ENCODE measurements at regions not wholly inside any gene's neighbourhood (a gene's known extent, or its start where the extent isn't known, plus 50 kb on each side); places are given as distances from the start of the nearest gene placed in this dataset.

DNA sequence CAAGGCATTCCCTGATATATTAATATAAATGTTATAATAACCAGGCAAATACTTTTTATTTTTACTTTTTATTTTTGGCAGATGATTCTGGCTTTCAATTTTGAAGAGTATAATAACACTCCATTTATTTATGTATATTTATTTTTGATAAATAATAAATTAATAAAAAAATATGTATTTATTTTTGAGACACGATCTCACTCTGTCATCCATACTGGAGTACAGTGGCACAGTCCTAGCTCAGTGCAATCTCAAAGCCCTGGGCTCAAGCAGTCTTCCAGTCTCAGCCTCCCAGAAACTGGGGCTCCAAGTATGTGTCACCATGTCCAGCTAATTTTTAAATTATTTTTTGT is 93.4 kb upstream of the ITGA6 start:
- no peaks in the 10 kb centered on the region for H3K27me3 ChIP-seq (ENCODE audit: control insufficient read depth, insufficient read depth, low read length)
- no peak for DNase-seq (ENCODE audit: low read depth in 2 of 2)
- H4K20me1 ChIP-seq (ENCODE audit: control insufficient read depth, extremely low read depth, insufficient read depth, low read length): no peaks in the 10 kb centered on the region
- H2AFZ ChIP-seq (ENCODE audit: low read length): no peak overlapping the region
- H3K4me2 ChIP-seq (ENCODE audit: extremely low read depth, insufficient read depth, low read length): no peak overlapping the region
- no peak overlapping the region for H3K4me3 ChIP-seq (replicated peaks in 1 of 4; ENCODE audit: control extremely low read depth in 1 of 4, insufficient read depth in 1 of 4, low read depth in 3 of 4, low read length in 4 of 4)
- H3K9ac ChIP-seq (ENCODE audit: insufficient read depth, low read length): no peak overlapping the region
- no peak overlapping the region for H3K27ac ChIP-seq (ENCODE audit: insufficient read depth, low read length)
- no peaks in the 10 kb centered on the region for H3K9me3 ChIP-seq (ENCODE audit: control insufficient read depth, insufficient read depth, low read depth, low read length)
- no peaks in the 10 kb centered on the region for H3K79me2 ChIP-seq (ENCODE audit: control insufficient read depth, insufficient read depth, low read length)
- H3K36me3 ChIP-seq (ENCODE audit: control insufficient read depth, insufficient read depth, low read length): no peaks in the 10 kb centered on the region
- H3K4me1 ChIP-seq (ENCODE audit: control insufficient read depth, extremely low read depth, insufficient read depth, low read length): no peaks in the 10 kb centered on the region
- no peak for TF ChIP-seq EZH2 (IDR thresholded peaks at IDR 0.05; ENCODE audit: low read length, missing control alignments)
- TF ChIP-seq, protein P1, sequence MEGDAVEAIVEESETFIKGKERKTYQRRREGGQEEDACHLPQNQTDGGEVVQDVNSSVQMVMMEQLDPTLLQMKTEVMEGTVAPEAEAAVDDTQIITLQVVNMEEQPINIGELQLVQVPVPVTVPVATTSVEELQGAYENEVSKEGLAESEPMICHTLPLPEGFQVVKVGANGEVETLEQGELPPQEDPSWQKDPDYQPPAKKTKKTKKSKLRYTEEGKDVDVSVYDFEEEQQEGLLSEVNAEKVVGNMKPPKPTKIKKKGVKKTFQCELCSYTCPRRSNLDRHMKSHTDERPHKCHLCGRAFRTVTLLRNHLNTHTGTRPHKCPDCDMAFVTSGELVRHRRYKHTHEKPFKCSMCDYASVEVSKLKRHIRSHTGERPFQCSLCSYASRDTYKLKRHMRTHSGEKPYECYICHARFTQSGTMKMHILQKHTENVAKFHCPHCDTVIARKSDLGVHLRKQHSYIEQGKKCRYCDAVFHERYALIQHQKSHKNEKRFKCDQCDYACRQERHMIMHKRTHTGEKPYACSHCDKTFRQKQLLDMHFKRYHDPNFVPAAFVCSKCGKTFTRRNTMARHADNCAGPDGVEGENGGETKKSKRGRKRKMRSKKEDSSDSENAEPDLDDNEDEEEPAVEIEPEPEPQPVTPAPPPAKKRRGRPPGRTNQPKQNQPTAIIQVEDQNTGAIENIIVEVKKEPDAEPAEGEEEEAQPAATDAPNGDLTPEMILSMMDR (conservative IDR thresholded peaks at IDR 0.05 in 1 of 2, IDR thresholded peaks at IDR 0.05 in 1 of 2; ENCODE audit: low read depth in 1 of 2, low read length in 2 of 2): no peak

DNA sequence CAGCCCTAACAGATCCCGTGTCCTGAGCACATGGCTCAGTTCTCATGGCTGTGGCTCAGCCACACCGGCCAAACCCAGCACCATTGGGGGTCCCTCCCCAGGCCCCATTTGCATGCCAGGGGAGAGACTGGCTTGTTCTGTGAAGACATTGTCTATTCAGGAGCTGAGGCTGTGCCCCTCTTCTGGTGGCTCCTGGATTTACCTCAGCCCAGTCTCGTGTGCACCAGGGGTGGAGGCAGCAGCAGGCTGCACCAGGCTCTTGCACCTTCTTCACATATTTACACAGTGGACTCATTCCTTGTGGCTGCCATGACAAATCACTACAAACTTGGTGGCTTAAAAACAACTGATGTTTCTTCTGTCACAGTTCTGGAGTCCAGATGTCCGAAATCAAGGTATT is 92.4 kb upstream of the ITGA6 start:
- Histone ChIP-seq H3K36me3 (ENCODE audit: control insufficient read depth, insufficient read depth, low read length) (no peaks in the 10 kb centered on the region), H3K9ac (ENCODE audit: insufficient read depth, low read length) (no peak overlapping the region), H3K4me2 (ENCODE audit: extremely low read depth, insufficient read depth, low read length) (no peak overlapping the region), H2AFZ (ENCODE audit: low read length) (no peak overlapping the region), H3K79me2 (ENCODE audit: control insufficient read depth, insufficient read depth, low read length) (no peaks in the 10 kb centered on the region), H4K20me1 (ENCODE audit: control insufficient read depth, extremely low read depth, insufficient read depth, low read length) (no peaks in the 10 kb centered on the region), H3K9me3 (ENCODE audit: control insufficient read depth, insufficient read depth, low read depth, low read length) (no peaks in the 10 kb centered on the region), H3K27ac (ENCODE audit: insufficient read depth, low read length) (no peak overlapping the region), H3K4me1 (ENCODE audit: control insufficient read depth, extremely low read depth, insufficient read depth, low read length) (peaks cover 3% of the 10 kb centered on the region), H3K4me3 (replicated peaks in 1 of 4; ENCODE audit: control extremely low read depth in 1 of 4, insufficient read depth in 1 of 4, low read depth in 3 of 4, low read length in 4 of 4) (no peak overlapping the region), H3K27me3 (ENCODE audit: control insufficient read depth, insufficient read depth, low read length) (no peaks in the 10 kb centered on the region)
- TF ChIP-seq, protein P1 (conservative IDR thresholded peaks at IDR 0.05 in 1 of 2, IDR thresholded peaks at IDR 0.05 in 1 of 2; ENCODE audit: low read depth in 1 of 2, low read length in 2 of 2): no peak
- TF ChIP-seq EZH2 (IDR thresholded peaks at IDR 0.05; ENCODE audit: low read length, missing control alignments): no peak
- DNase-seq (ENCODE audit: low read depth in 2 of 2): no peak

DNA sequence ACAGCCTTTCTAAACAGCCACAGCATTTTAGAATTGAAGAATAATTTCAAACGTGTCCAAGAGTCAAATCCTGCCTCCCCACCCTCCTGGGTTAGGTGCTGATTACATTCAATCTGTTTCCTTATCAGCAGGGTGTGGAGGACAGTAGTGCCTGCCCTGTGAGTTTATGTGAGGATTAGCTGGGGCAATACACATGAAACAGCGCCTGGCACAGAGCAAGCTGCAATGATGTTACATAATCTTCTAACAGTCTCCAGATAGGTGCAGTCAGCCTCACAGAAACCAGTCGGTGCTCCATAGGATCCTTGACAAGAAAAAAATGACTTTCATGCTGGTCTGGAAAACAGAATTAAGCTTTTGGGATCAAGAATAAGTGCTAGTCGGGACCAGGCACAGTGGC is 91.7 kb upstream of the ITGA6 start:
- Histone ChIP-seq H3K4me1 (ENCODE audit: control insufficient read depth, extremely low read depth, insufficient read depth, low read length) (peaks cover 3% of the 10 kb centered on the region), H3K9ac (ENCODE audit: insufficient read depth, low read length) (no peak overlapping the region), H2AFZ (ENCODE audit: low read length) (no peak overlapping the region), H3K27me3 (ENCODE audit: control insufficient read depth, insufficient read depth, low read length) (no peaks in the 10 kb centered on the region), H4K20me1 (ENCODE audit: control insufficient read depth, extremely low read depth, insufficient read depth, low read length) (no peaks in the 10 kb centered on the region), H3K9me3 (ENCODE audit: control insufficient read depth, insufficient read depth, low read depth, low read length) (no peaks in the 10 kb centered on the region), H3K27ac (ENCODE audit: insufficient read depth, low read length) (no peak overlapping the region), H3K4me2 (ENCODE audit: extremely low read depth, insufficient read depth, low read length) (no peak overlapping the region), H3K79me2 (ENCODE audit: control insufficient read depth, insufficient read depth, low read length) (no peaks in the 10 kb centered on the region), H3K4me3 (replicated peaks in 1 of 4; ENCODE audit: control extremely low read depth in 1 of 4, insufficient read depth in 1 of 4, low read depth in 3 of 4, low read length in 4 of 4) (no peak overlapping the region), H3K36me3 (ENCODE audit: control insufficient read depth, insufficient read depth, low read length) (no peaks in the 10 kb centered on the region)
- TF ChIP-seq EZH2 (IDR thresholded peaks at IDR 0.05; ENCODE audit: low read length, missing control alignments): no peak
- TF ChIP-seq, protein P1 (conservative IDR thresholded peaks at IDR 0.05 in 1 of 2, IDR thresholded peaks at IDR 0.05 in 1 of 2; ENCODE audit: low read depth in 1 of 2, low read length in 2 of 2): no peak
- DNase-seq (ENCODE audit: low read depth in 2 of 2): no peak
